ENCODE measurements at regions not wholly inside any gene's neighbourhood (a gene's known extent, or its start where the extent isn't known, plus 50 kb on each side); places are given as distances from the start of the nearest gene placed in this dataset.
"Not testable (repeated sequence)": the region's sequence is repeated elsewhere in the genome, so short reads cannot be mapped to it uniquely, and the experiment has no call there.

- no peak for DNase-seq (ENCODE audit: low spot score)
These were observed 1018.8 kb upstream of the HS3ST1 start for GRCh38 chr4:12447451-12447850.

- no peak for DNase-seq (ENCODE audit: low spot score)
These were observed 1018.0 kb upstream of the HS3ST1 start for GRCh38 chr4:12446657-12447185.

GRCh38 chr4:12446256-12446655 is 1017.6 kb upstream of the HS3ST1 start:
- no peak for DNase-seq (ENCODE audit: low spot score)

- DNase-seq (ENCODE audit: low spot score): no peak
These were observed 1017.1 kb upstream of the HS3ST1 start for GRCh38 chr4:12445711-12446235.

GRCh38 chr4:12439633-12440305 is 1011.1 kb upstream of the HS3ST1 start:
- DNase-seq (ENCODE audit: low spot score): no peak

GRCh38 chr4:12431259-12431658 is 1002.6 kb upstream of the HS3ST1 start:
- DNase-seq (ENCODE audit: low spot score): not testable (repeated sequence)

- DNase-seq (ENCODE audit: low spot score): no peak
These were observed 992.7 kb upstream of the HS3ST1 start for GRCh38 chr4:12421364-12421763.

- no peak for DNase-seq (ENCODE audit: low spot score)
These were observed 988.1 kb upstream of the HS3ST1 start for GRCh38 chr4:12416755-12417154.

GRCh38 chr4:12414181-12414812 is 985.6 kb upstream of the HS3ST1 start:
- no peak for DNase-seq (ENCODE audit: low spot score)

- DNase-seq (ENCODE audit: low spot score): no peak
These were observed 982.4 kb upstream of the HS3ST1 start for GRCh38 chr4:12411072-12411471.

GRCh38 chr4:12409507-12410190 is 981.0 kb upstream of the HS3ST1 start:
- no peak for DNase-seq (ENCODE audit: low spot score)

GRCh38 chr4:12408364-12408763 is 979.7 kb upstream of the HS3ST1 start:
- no peak for DNase-seq (ENCODE audit: low spot score)

GRCh38 chr4:12403175-12403574 is 974.5 kb upstream of the HS3ST1 start:
- DNase-seq (ENCODE audit: low spot score): no peak

GRCh38 chr4:12399781-12400180 is 971.1 kb upstream of the HS3ST1 start:
- DNase-seq (ENCODE audit: low spot score): no peak

- DNase-seq (ENCODE audit: low spot score): no peak
These were observed 965.1 kb upstream of the HS3ST1 start for GRCh38 chr4:12393631-12394262.

GRCh38 chr4:12389604-12390003 is 960.9 kb upstream of the HS3ST1 start:
- DNase-seq (ENCODE audit: low spot score): no peak

- DNase-seq (ENCODE audit: low spot score): no peak
These were observed 953.9 kb upstream of the HS3ST1 start for GRCh38 chr4:12382567-12382966.

- DNase-seq (ENCODE audit: low spot score): no peak
These were observed 950.5 kb upstream of the HS3ST1 start for GRCh38 chr4:12379191-12379590.

GRCh38 chr4:12375805-12376204 is 947.1 kb upstream of the HS3ST1 start:
- no peak for DNase-seq (ENCODE audit: low spot score)

- DNase-seq (ENCODE audit: low spot score): not testable (repeated sequence)
These were observed 937.2 kb upstream of the HS3ST1 start for GRCh38 chr4:12365869-12366268.

- DNase-seq (ENCODE audit: low spot score): no peak
These were observed 931.7 kb upstream of the HS3ST1 start for GRCh38 chr4:12360391-12360790.

GRCh38 chr4:12359420-12359819 is 930.7 kb upstream of the HS3ST1 start:
- DNase-seq (ENCODE audit: low spot score): no peak
